ENCODE measurements at regions not wholly inside any gene's neighbourhood (a gene's known extent, or its start where the extent isn't known, plus 50 kb on each side); places are given as distances from the start of the nearest gene placed in this dataset.
A peak's percentile ranks its signal among the peaks of the same experiment; 100 is the strongest.

DNA sequence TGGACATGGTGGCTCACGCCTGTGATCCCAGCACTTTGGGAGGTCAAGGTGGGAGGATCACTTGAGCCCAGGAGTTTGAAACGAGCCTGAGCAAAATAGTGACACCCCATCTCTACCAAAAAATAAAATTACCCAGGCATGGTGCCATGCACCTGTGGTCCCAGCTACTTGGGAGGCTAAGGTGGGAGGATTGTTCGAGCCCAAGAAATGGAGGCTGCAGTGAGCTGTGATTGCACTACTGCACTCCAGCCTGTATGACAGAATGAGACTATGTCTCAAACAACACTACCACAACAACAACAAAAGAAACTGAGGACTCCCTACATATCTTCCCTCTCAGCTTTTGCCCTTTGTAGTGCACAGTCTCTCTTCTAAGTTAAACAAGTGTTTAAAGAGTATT, 53.3 kb upstream of the UPP2 start:
- no peak overlapping the region for H3K4me2 ChIP-seq (ENCODE audit: insufficient read depth, low read length)
- CTCF ChIA-PET = no interaction called here
- no peaks in the 10 kb centered on the region for H3K79me2 ChIP-seq (ENCODE audit: control insufficient read depth, insufficient read depth, low read length)
- H3K36me3 ChIP-seq (ENCODE audit: control insufficient read depth in 2 of 2, extremely low read depth in 1 of 2, insufficient read depth in 2 of 2, low read length in 2 of 2) = no peaks in the 10 kb centered on the region
- FAIRE-seq (no peak), DNase-seq (ENCODE audit: low read depth, low spot score) (no peak)
- H4K20me1 ChIP-seq (replicated peaks; ENCODE audit: control insufficient read depth, extremely low read depth, insufficient read depth, low read length) = no peaks in the 10 kb centered on the region
- no TSS peak for BruUV-seq (replicated peaks)
- intact Hi-C loops (cut with micrococcal nuclease) = no loop called here
- no peak overlapping the region for H3K9ac ChIP-seq (replicated peaks; ENCODE audit: extremely low read depth, insufficient read depth, low read length)
- no peak overlapping the region for H3K4me3 ChIP-seq (replicated peaks in 1 of 3; ENCODE audit: insufficient read depth in 1 of 3, low read depth in 1 of 3, low read length in 3 of 3)
- H3K4me1 ChIP-seq (ENCODE audit: control insufficient read depth, extremely low read depth, insufficient read depth, low read length) = no peaks in the 10 kb centered on the region
- H3K9me1 ChIP-seq (replicated peaks; ENCODE audit: control insufficient read depth, extremely low read depth, insufficient read depth, low read length) = no peaks in the 10 kb centered on the region
- POLR2A ChIA-PET = no interaction called here
- dilution Hi-C loops (cut with MboI; ENCODE audit: extremely low pct_ligation_motif_present, low sequenced_read_pairs) = no loop called here
- H3K27me3 ChIP-seq (ENCODE audit: control insufficient read depth in 2 of 2, insufficient read depth in 2 of 2, low read length in 2 of 2) = peaks cover 0 to 9% of the 10 kb centered on the region in 2 experiments
- H3K27ac ChIP-seq (ENCODE audit: insufficient read depth, low read depth, low read length) = no peak overlapping the region
- H2AFZ ChIP-seq (ENCODE audit: low read depth, low read length) = no peak overlapping the region
- no peak for TF ChIP-seq POLR2A (IDR thresholded peaks at IDR 0.05; ENCODE audit: low read depth, low read length)
- H3K9me3 ChIP-seq (replicated peaks; ENCODE audit: control insufficient read depth, insufficient read depth, low read length) = no peaks in the 10 kb centered on the region

DNA sequence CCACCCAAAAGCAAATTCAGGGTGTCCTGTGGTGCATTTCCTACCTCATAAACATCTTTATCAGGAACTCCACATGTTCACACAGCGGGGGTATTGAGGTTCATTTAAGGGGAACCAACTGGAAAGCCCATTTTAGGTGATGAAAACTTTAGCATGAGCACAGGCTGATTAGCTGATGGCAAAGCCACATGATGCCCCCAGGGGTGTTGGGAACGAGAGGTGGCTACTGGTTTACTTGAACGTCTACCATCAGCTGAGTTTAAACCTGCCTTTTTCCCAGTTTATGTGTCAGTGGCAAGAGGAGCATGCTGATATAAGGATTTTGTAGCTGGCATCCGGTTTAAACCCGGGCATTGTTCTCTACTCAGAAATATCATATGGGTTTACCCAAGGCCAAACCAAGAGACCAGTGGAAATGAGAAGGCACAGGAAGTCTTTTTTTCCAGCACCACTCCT, 54.5 kb upstream of the UPP2 start:
- ChIA-PET CTCF (interaction anchor here (1.4 to 1.7 kb wide), 3 partner anchors 13 to 698 kb away, joined by 4 to 6 read pairs (median 5); no protein-coding TSS in a partner anchor), POLR2A (no interaction called here)
- DNase-seq (ENCODE audit: low read depth, low spot score) (peak; percentile 44), FAIRE-seq (peak; percentile 47)
- Histone ChIP-seq H3K36me3 (ENCODE audit: control insufficient read depth in 2 of 2, extremely low read depth in 1 of 2, insufficient read depth in 2 of 2, low read length in 2 of 2) (no peaks in the 10 kb centered on the region), H3K9me3 (replicated peaks; ENCODE audit: control insufficient read depth, insufficient read depth, low read length) (no peaks in the 10 kb centered on the region), H3K4me1 (ENCODE audit: control insufficient read depth, extremely low read depth, insufficient read depth, low read length) (no peaks in the 10 kb centered on the region), H3K27me3 (ENCODE audit: control insufficient read depth in 2 of 2, insufficient read depth in 2 of 2, low read length in 2 of 2) (peaks cover 0 to 10% of the 10 kb centered on the region in 2 experiments), H3K9ac (replicated peaks; ENCODE audit: extremely low read depth, insufficient read depth, low read length) (no peak overlapping the region), H2AFZ (ENCODE audit: low read depth, low read length) (no peak overlapping the region), H3K4me2 (ENCODE audit: insufficient read depth, low read length) (no peak overlapping the region), H3K9me1 (replicated peaks; ENCODE audit: control insufficient read depth, extremely low read depth, insufficient read depth, low read length) (no peaks in the 10 kb centered on the region), H3K4me3 (replicated peaks in 1 of 3; ENCODE audit: insufficient read depth in 1 of 3, low read depth in 1 of 3, low read length in 3 of 3) (no peak overlapping the region), H3K27ac (ENCODE audit: insufficient read depth, low read depth, low read length) (no peak overlapping the region), H3K79me2 (ENCODE audit: control insufficient read depth, insufficient read depth, low read length) (no peaks in the 10 kb centered on the region), H4K20me1 (replicated peaks; ENCODE audit: control insufficient read depth, extremely low read depth, insufficient read depth, low read length) (no peaks in the 10 kb centered on the region)
- intact Hi-C loops (cut with micrococcal nuclease) = no loop called here
- dilution Hi-C loops (cut with MboI; ENCODE audit: extremely low pct_ligation_motif_present, low sequenced_read_pairs) = no loop called here
- TF ChIP-seq MAX (IDR thresholded peaks at IDR 0.05; ENCODE audit: insufficient read depth, insufficient read length) (no peak), JUN (IDR thresholded peaks at IDR 0.05; ENCODE audit: borderline replicate concordance, insufficient read depth, insufficient read length, low read depth) (no peak), MYC (IDR thresholded peaks at IDR 0.05; ENCODE audit: low read depth, low read length) (no peak), POLR2A (IDR thresholded peaks at IDR 0.05; ENCODE audit: low read depth, low read length) (no peak), EZH2 (IDR thresholded peaks at IDR 0.05; ENCODE audit: borderline replicate concordance, low read depth, low read length, severe bottlenecking) (no peak), POLR2AphosphoS5 (IDR thresholded peaks at IDR 0.05; ENCODE audit: insufficient read depth, low read depth, low read length) (no peak), FOS (IDR thresholded peaks at IDR 0.05; ENCODE audit: borderline replicate concordance, insufficient read depth, low read length) (no peak), GATA2 (IDR thresholded peaks at IDR 0.05; ENCODE audit: insufficient read depth, insufficient read length, low read depth, low read length) (no peak)
- TF ChIP-seq, protein P1, sequence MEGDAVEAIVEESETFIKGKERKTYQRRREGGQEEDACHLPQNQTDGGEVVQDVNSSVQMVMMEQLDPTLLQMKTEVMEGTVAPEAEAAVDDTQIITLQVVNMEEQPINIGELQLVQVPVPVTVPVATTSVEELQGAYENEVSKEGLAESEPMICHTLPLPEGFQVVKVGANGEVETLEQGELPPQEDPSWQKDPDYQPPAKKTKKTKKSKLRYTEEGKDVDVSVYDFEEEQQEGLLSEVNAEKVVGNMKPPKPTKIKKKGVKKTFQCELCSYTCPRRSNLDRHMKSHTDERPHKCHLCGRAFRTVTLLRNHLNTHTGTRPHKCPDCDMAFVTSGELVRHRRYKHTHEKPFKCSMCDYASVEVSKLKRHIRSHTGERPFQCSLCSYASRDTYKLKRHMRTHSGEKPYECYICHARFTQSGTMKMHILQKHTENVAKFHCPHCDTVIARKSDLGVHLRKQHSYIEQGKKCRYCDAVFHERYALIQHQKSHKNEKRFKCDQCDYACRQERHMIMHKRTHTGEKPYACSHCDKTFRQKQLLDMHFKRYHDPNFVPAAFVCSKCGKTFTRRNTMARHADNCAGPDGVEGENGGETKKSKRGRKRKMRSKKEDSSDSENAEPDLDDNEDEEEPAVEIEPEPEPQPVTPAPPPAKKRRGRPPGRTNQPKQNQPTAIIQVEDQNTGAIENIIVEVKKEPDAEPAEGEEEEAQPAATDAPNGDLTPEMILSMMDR (IDR thresholded peaks at IDR 0.05; ENCODE audit: extremely low read depth in 1 of 2, insufficient read depth in 1 of 2, low read depth in 1 of 2, low read length in 2 of 2) = no peak
- BruUV-seq (replicated peaks) = no TSS peak

All from endothelial cell of umbilical vein (primary cell).